Neuronal stem cell (in vitro differentiated cells): ENCODE measurements at regions not wholly inside any gene's neighbourhood (a gene's known extent, or its start where the extent isn't known, plus 50 kb on each side); places are given as distances from the start of the nearest gene placed in this dataset.

Experiments used
- DNase-seq: peaks from one replicate; pipeline ENCODE4 v3.0.0-alpha.2; 2013; ENCODE audit warnings: low spot score
- H2AFZ ChIP-seq: one replicate; pipeline ENCODE4 v1.6.1; 2013; ENCODE audit warnings: mild to moderate bottlenecking, low read length, inconsistent platforms
- H2AK5ac ChIP-seq: 2 replicates; pipeline ENCODE4 v1.6.1; 2013; ENCODE audit warnings: low read depth, mild to moderate bottlenecking, inconsistent platforms, low read length, moderate library complexity, mixed read lengths
- H2BK120ac ChIP-seq: 2 replicates; pipeline ENCODE4 v1.6.1; 2013; ENCODE audit warnings: low read depth, mild to moderate bottlenecking, inconsistent platforms, low read length, moderate library complexity, mixed read lengths
- H2BK12ac ChIP-seq: one replicate; pipeline ENCODE4 v1.6.1; 2013; ENCODE audit warnings: low read length, inconsistent platforms
- H2BK15ac ChIP-seq: 2 replicates; pipeline ENCODE4 v1.6.1; 2013; ENCODE audit warnings: mild to moderate bottlenecking, low read length, inconsistent platforms, mixed read lengths
- H2BK5ac ChIP-seq: one replicate; pipeline ENCODE4 v1.6.1; 2013; ENCODE audit warnings: inconsistent platforms, mild to moderate bottlenecking, low read length, moderate library complexity
- H3K14ac ChIP-seq: one replicate; pipeline ENCODE4 v1.6.1; 2013; ENCODE audit warnings: low read length, inconsistent platforms
- H3K18ac ChIP-seq: 2 replicates; pipeline ENCODE4 v1.6.1; 2013; ENCODE audit warnings: low read length, inconsistent platforms
- H3K23ac ChIP-seq: 2 replicates; pipeline ENCODE4 v1.6.1; 2013; ENCODE audit warnings: low read depth, mild to moderate bottlenecking, mixed read lengths, low read length, inconsistent platforms; ENCODE audit not compliant: poor library complexity
- H3K27ac ChIP-seq: replicated peaks from 3 replicates; pipeline ENCODE4 v1.5.1; 2013; ENCODE audit warnings: low read length, inconsistent platforms
- H3K27me3 ChIP-seq, 3 experiments: 2 replicates each; pipeline ENCODE4 v1.6.1; 2013; ENCODE audit warnings: low read length in 3 of 3, mild to moderate bottlenecking in 2 of 3, inconsistent platforms in 1 of 3, low read depth in 1 of 3, mixed read lengths in 1 of 3, moderate library complexity in 1 of 3; ENCODE audit not compliant: control insufficient read depth in 3 of 3, insufficient read depth in 3 of 3
- H3K36me3 ChIP-seq, 2 donors: replicated peaks in 1 of 2; 2 replicates each; pipeline ENCODE4 v1.6.1; 2013; ENCODE audit warnings: low read length in 2 of 2; ENCODE audit not compliant: control insufficient read depth in 2 of 2, insufficient read depth in 2 of 2
- H3K4ac ChIP-seq: 2 replicates; pipeline ENCODE4 v1.6.1; 2013; ENCODE audit warnings: inconsistent platforms, mild to moderate bottlenecking, low read length, moderate library complexity
- H3K4me1 ChIP-seq, 2 donors: 1 replicate in 1 of 2; 2 replicates in 1 of 2; pipeline ENCODE4 v1.6.1; 2013; ENCODE audit warnings: low read length in 2 of 2, low read depth in 1 of 2; ENCODE audit not compliant: control insufficient read depth in 2 of 2, insufficient read depth in 1 of 2
- H3K4me2 ChIP-seq: one replicate; pipeline ENCODE4 v1.6.1; 2013; ENCODE audit warnings: mild to moderate bottlenecking, low read length, inconsistent platforms; ENCODE audit not compliant: insufficient read depth, poor library complexity, severe bottlenecking
- H3K4me3 ChIP-seq, 2 donors: 2 replicates each; pipeline ENCODE4 v1.5.1; 2013; ENCODE audit warnings: low read length in 2 of 2, mild to moderate bottlenecking in 2 of 2, inconsistent platforms in 1 of 2, moderate library complexity in 1 of 2
- H3K79me1 ChIP-seq: one replicate; pipeline ENCODE4 v1.6.1; 2013; ENCODE audit warnings: low read depth, mild to moderate bottlenecking, inconsistent platforms, low read length, moderate library complexity
- H3K9ac ChIP-seq: one replicate; pipeline ENCODE4 v1.6.1; 2013; ENCODE audit warnings: mild to moderate bottlenecking, low read depth, low read length, inconsistent platforms; ENCODE audit not compliant: poor library complexity
- H3K9me3 ChIP-seq, 2 donors: replicated peaks in 1 of 2; 2 replicates each; pipeline versions ENCODE3 to v1.6.1; 2013; ENCODE audit warnings: low read length in 2 of 2, mild to moderate bottlenecking in 2 of 2, inconsistent platforms in 1 of 2, low read depth in 1 of 2, mixed read lengths in 1 of 2, moderate library complexity in 1 of 2; ENCODE audit not compliant: control insufficient read depth in 2 of 2, insufficient read depth in 1 of 2
- H4K8ac ChIP-seq: one replicate; pipeline ENCODE4 v1.6.1; 2013; ENCODE audit warnings: low read depth, mild to moderate bottlenecking, inconsistent platforms, low read length, moderate library complexity
- H4K91ac ChIP-seq: one replicate; pipeline ENCODE4 v1.6.1; 2013; ENCODE audit warnings: low read length, low read depth, mild to moderate bottlenecking, inconsistent platforms; ENCODE audit not compliant: poor library complexity
- WGBS, 2 donors: extraction: QIAGEN DNeasy Blood & Tissue Kit; methylation state at CpG; one replicate each; pipeline ENCODE4 v1.1.7; 2013; ENCODE audit warnings: missing lambda C conversion rate in 2 of 2, mixed read lengths in 1 of 2; ENCODE audit not compliant: insufficient read length in 2 of 2, insufficient replicate concordance in 1 of 2; ENCODE audit errors: extremely low coverage in 2 of 2; 5-methylcytosine and 5-hydroxymethylcytosine counted together

GRCh38 chr18:73009691-73010090, 141.9 kb upstream of the NETO1 start:
- Histone ChIP-seq H3K9ac (no peak overlapping the region), H3K4me1 (peaks cover 0 to 1% of the 10 kb centered on the region in 2 donors), H3K4ac (no peak overlapping the region), H2BK5ac (no peak overlapping the region), H3K18ac (no peak overlapping the region), H3K27ac (no peak overlapping the region), H2AFZ (no peak overlapping the region), H4K8ac (no peak overlapping the region), H2AK5ac (no peak overlapping the region), H2BK120ac (no peak overlapping the region), H3K23ac (no peak overlapping the region), H3K4me3 (no peak overlapping the region), H2BK12ac (no peak overlapping the region), H3K14ac (no peak overlapping the region), H3K9me3 (no peaks in the 10 kb centered on the region), H3K36me3 (no peaks in the 10 kb centered on the region), H3K4me2 (no peak overlapping the region), H2BK15ac (no peak overlapping the region), H3K27me3 (no peaks in the 10 kb centered on the region), H4K91ac (no peak overlapping the region), H3K79me1 (no peaks in the 10 kb centered on the region)
- no peak for DNase-seq
- WGBS, 2 donors, result no CpG with 5 or more reads among the region's 4 CpGs

GRCh38 chr18:73007915-73008308, 140.1 kb upstream of the NETO1 start:
- H2BK12ac ChIP-seq, result no peak overlapping the region
- no peak overlapping the region for H4K91ac ChIP-seq
- H3K14ac ChIP-seq, result no peak overlapping the region
- no peaks in the 10 kb centered on the region for H3K27me3 ChIP-seq
- no peak overlapping the region for H3K4me2 ChIP-seq
- H3K4me1 ChIP-seq, result peaks cover 0 to 1% of the 10 kb centered on the region in 2 donors
- H2BK5ac ChIP-seq, result no peak overlapping the region
- no peak overlapping the region for H2AK5ac ChIP-seq
- WGBS, 2 donors, result no CpG with 5 or more reads among the region's 4 CpGs
- no peak overlapping the region for H2BK120ac ChIP-seq
- H3K9ac ChIP-seq, result no peak overlapping the region
- H3K23ac ChIP-seq, result no peak overlapping the region
- H3K27ac ChIP-seq, result no peak overlapping the region
- no peak overlapping the region for H2BK15ac ChIP-seq
- no peaks in the 10 kb centered on the region for H3K9me3 ChIP-seq
- H3K4ac ChIP-seq, result no peak overlapping the region
- no peak overlapping the region for H4K8ac ChIP-seq
- no peak overlapping the region for H3K4me3 ChIP-seq
- no peak for DNase-seq
- H3K79me1 ChIP-seq, result no peaks in the 10 kb centered on the region
- H3K18ac ChIP-seq, result no peak overlapping the region
- no peaks in the 10 kb centered on the region for H3K36me3 ChIP-seq
- H2AFZ ChIP-seq, result no peak overlapping the region

DNA sequence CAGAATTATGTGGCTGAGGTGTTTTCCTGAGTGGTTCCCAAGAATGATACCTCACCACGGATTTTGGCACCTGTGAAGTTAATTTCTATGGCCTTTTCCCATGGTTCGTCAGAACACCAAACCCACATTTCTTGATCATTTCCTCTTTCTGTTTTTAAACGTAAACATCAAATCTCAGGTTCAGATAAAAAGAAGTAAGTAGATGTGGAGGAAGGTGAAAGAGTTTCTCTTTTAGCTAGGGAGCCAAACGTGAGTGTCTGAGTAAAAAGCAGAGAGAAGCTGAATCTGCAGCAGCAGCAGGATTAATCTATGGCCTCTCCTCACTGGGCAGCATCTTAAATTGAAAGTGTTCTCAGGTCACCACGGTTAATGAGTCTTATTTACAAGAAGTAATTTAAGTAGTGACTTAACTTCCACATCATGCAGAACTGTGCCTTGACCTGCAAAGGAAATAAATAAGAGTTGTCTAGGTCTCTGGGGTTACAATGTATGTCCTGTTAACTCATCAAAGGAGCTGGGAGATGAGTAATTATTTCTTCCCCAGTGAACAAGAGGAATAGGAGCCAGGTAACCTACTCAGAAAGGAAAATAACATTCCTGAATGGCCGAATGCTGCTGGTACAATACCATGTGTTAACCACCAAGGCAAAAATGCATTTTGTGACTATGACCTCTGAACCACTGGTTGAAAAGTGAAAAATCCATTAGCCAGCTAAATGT, 139.6 kb upstream of the NETO1 start:
- H2AFZ ChIP-seq, result no peak overlapping the region
- no peaks in the 10 kb centered on the region for H3K9me3 ChIP-seq
- no peak overlapping the region for H2BK15ac ChIP-seq
- DNase-seq, result no peak
- no peaks in the 10 kb centered on the region for H3K27me3 ChIP-seq
- no peak overlapping the region for H3K4ac ChIP-seq
- H4K91ac ChIP-seq, result no peak overlapping the region
- no peak overlapping the region for H3K27ac ChIP-seq
- H3K23ac ChIP-seq, result no peak overlapping the region
- no CpG with 5 or more reads among the region's 6 CpGs for WGBS, 2 donors
- H3K4me2 ChIP-seq, result no peak overlapping the region
- no peak overlapping the region for H2BK5ac ChIP-seq
- H3K14ac ChIP-seq, result no peak overlapping the region
- no peak overlapping the region for H2BK12ac ChIP-seq
- no peaks in the 10 kb centered on the region for H3K79me1 ChIP-seq
- H3K18ac ChIP-seq, result no peak overlapping the region
- H3K4me3 ChIP-seq, result no peak overlapping the region
- no peak overlapping the region for H2AK5ac ChIP-seq
- H3K36me3 ChIP-seq, result no peaks in the 10 kb centered on the region
- no peak overlapping the region for H4K8ac ChIP-seq
- no peak overlapping the region for H3K9ac ChIP-seq
- peaks cover 0 to 1% of the 10 kb centered on the region in 2 donors for H3K4me1 ChIP-seq
- no peak overlapping the region for H2BK120ac ChIP-seq

- peaks cover 0 to 1% of the 10 kb centered on the region in 2 donors for H3K4me1 ChIP-seq
- H4K8ac ChIP-seq, result no peak overlapping the region
- no peak overlapping the region for H2BK120ac ChIP-seq
- H2AFZ ChIP-seq, result no peak overlapping the region
- no peak overlapping the region for H4K91ac ChIP-seq
- no peak overlapping the region for H2AK5ac ChIP-seq
- no peak overlapping the region for H2BK5ac ChIP-seq
- no peak overlapping the region for H3K4me2 ChIP-seq
- DNase-seq, result no peak
- H3K23ac ChIP-seq, result no peak overlapping the region
- no peak overlapping the region for H3K18ac ChIP-seq
- H3K9ac ChIP-seq, result no peak overlapping the region
- no peak overlapping the region for H3K14ac ChIP-seq
- no peak overlapping the region for H2BK15ac ChIP-seq
- no peak overlapping the region for H3K4me3 ChIP-seq
- no peak overlapping the region for H2BK12ac ChIP-seq
- no peak overlapping the region for H3K27ac ChIP-seq
- H3K27me3 ChIP-seq, result no peaks in the 10 kb centered on the region
- H3K9me3 ChIP-seq, result no peaks in the 10 kb centered on the region
- H3K4ac ChIP-seq, result no peak overlapping the region
- WGBS, 2 donors, result no CpG with 5 or more reads among the region's 3 CpGs
- H3K79me1 ChIP-seq, result no peaks in the 10 kb centered on the region
- H3K36me3 ChIP-seq, result no peaks in the 10 kb centered on the region
Measured at GRCh38 chr18:73006331-73006730, 138.5 kb upstream of the NETO1 start.
